Activated T-cell treated with anti-CD3 and anti-CD28 coated beads, Interleukin-2, amount 50 U/mL, for 24 hours (primary cell): ENCODE measurements at regions not wholly inside any gene's neighbourhood (a gene's known extent, or its start where the extent isn't known, plus 50 kb on each side); places are given as distances from the start of the nearest gene placed in this dataset.
"Not testable (repeated sequence)": the region's sequence is repeated elsewhere in the genome, so short reads cannot be mapped to it uniquely, and the experiment has no call there.

Experiments used
- DNase-seq: peaks from one replicate; pipeline ENCODE4 v3.0.0-alpha.2; 2020
- H3K27ac Mint-ChIP-seq: 2 replicates; pipeline ENCODE4 v1.8.0; 2020; ENCODE audit warnings: mild to moderate bottlenecking, mixed read lengths
- H3K27me3 Mint-ChIP-seq: 2 replicates; pipeline ENCODE4 v1.8.0; 2020; ENCODE audit warnings: mixed read lengths
- H3K36me3 Mint-ChIP-seq: 2 replicates; pipeline ENCODE4 v1.8.0; 2020; ENCODE audit warnings: low read depth, mixed read lengths
- H3K4me1 Mint-ChIP-seq: 2 replicates; pipeline ENCODE4 v1.8.0; 2020; ENCODE audit warnings: low read depth, mixed read lengths
- H3K4me3 Mint-ChIP-seq: 2 replicates; pipeline ENCODE4 v1.8.0; 2020; ENCODE audit warnings: mild to moderate bottlenecking, moderate library complexity, mixed read lengths
- H3K9me3 Mint-ChIP-seq: 2 replicates; pipeline ENCODE4 v1.8.0; 2020; ENCODE audit warnings: mixed read lengths

GRCh38 chr1:185478877-185479276, 161.8 kb upstream of the IVNS1ABP start:
- H3K4me3 Mint-ChIP-seq, result no peak overlapping the region
- H3K9me3 Mint-ChIP-seq, result no peaks in the 10 kb centered on the region
- no peak overlapping the region for H3K27ac Mint-ChIP-seq
- no peak for DNase-seq
- H3K36me3 Mint-ChIP-seq, result no peaks in the 10 kb centered on the region
- H3K27me3 Mint-ChIP-seq, result no peaks in the 10 kb centered on the region
- H3K4me1 Mint-ChIP-seq, result peaks cover 12% of the 10 kb centered on the region

GRCh38 chr1:185477638-185478580, 160.9 kb upstream of the IVNS1ABP start:
- Mint-ChIP-seq H3K27ac (no peak overlapping the region), H3K9me3 (no peaks in the 10 kb centered on the region), H3K36me3 (no peaks in the 10 kb centered on the region), H3K4me1 (peaks cover 13% of the 10 kb centered on the region), H3K27me3 (no peaks in the 10 kb centered on the region), H3K4me3 (no peak overlapping the region)
- DNase-seq, result no peak

- DNase-seq, result no peak
- H3K27ac Mint-ChIP-seq, result no peak overlapping the region
- H3K4me1 Mint-ChIP-seq, result peaks cover 13% of the 10 kb centered on the region
- H3K36me3 Mint-ChIP-seq, result no peaks in the 10 kb centered on the region
- no peaks in the 10 kb centered on the region for H3K27me3 Mint-ChIP-seq
- H3K9me3 Mint-ChIP-seq, result no peaks in the 10 kb centered on the region
- H3K4me3 Mint-ChIP-seq, result no peak overlapping the region
These were observed 157.6 kb upstream of the IVNS1ABP start for GRCh38 chr1:185474440-185475149.

DNA sequence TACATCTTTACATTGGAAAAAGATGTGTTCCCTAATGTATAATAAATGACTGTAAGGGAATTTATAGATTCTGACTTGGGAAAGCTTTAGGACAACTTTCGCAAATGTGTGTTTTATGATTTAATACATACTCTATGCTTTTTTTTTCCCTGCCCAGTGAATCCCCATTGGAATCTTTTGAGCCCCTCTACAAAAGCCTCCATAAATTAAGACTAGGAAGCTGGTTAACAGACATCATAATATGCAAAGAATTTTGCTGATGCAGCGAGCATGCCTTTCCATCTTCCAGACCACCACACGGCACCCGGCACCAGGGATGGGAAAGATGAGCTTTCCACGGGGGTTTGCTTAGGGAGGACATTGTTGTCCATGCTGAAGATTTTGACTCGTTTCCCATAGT, 156.1 kb upstream of the IVNS1ABP start:
- DNase-seq, result no peak
- Mint-ChIP-seq H3K36me3 (no peaks in the 10 kb centered on the region), H3K9me3 (no peaks in the 10 kb centered on the region), H3K27me3 (no peaks in the 10 kb centered on the region), H3K4me3 (no peak overlapping the region), H3K4me1 (peaks cover 13% of the 10 kb centered on the region), H3K27ac (no peak overlapping the region)

- no peak for DNase-seq
- Mint-ChIP-seq H3K36me3 (no peaks in the 10 kb centered on the region), H3K27ac (no peak overlapping the region), H3K4me1 (no peaks in the 10 kb centered on the region), H3K4me3 (no peak overlapping the region), H3K27me3 (no peaks in the 10 kb centered on the region), H3K9me3 (no peaks in the 10 kb centered on the region)
These were observed 151.6 kb upstream of the IVNS1ABP start for GRCh38 chr1:185468626-185469025.

- no peaks in the 10 kb centered on the region for H3K9me3 Mint-ChIP-seq
- no peak overlapping the region for H3K4me3 Mint-ChIP-seq
- DNase-seq, result no peak
- H3K27me3 Mint-ChIP-seq, result no peaks in the 10 kb centered on the region
- H3K36me3 Mint-ChIP-seq, result no peaks in the 10 kb centered on the region
- no peaks in the 10 kb centered on the region for H3K4me1 Mint-ChIP-seq
- no peak overlapping the region for H3K27ac Mint-ChIP-seq
These were observed 150.1 kb upstream of the IVNS1ABP start for GRCh38 chr1:185467122-185467521.

- no peak for DNase-seq
These were observed 147.7 kb upstream of the IVNS1ABP start for GRCh38 chr1:185464777-185465176.

DNA sequence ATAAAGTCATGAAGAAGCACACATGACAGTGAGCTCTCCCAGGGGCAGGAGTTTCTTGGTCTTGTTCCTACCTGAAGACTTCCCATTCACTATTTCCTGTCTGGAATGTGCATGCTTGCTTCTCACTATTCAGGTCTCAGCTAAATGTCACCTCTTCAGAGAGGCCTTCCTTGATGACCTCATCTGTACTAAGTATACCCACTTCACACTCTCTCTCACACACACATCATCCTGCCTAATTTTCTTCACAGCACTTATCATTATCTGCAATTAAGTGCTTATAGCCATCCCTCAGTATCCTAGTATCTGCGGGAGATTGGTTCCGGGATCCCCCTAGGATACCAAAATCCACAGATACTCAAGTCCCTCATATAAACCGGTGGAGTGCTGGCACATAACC, 146.4 kb upstream of the IVNS1ABP start:
- Mint-ChIP-seq H3K4me3 (no peak overlapping the region), H3K27ac (no peak overlapping the region), H3K27me3 (no peaks in the 10 kb centered on the region), H3K9me3 (no peaks in the 10 kb centered on the region), H3K4me1 (no peaks in the 10 kb centered on the region), H3K36me3 (no peaks in the 10 kb centered on the region)
- DNase-seq, result no peak

More at GRCh38 chr1:185464777-185465176, 147.7 kb upstream of the IVNS1ABP start:
- H3K9me3 Mint-ChIP-seq, result no peaks in the 10 kb centered on the region
- H3K27ac Mint-ChIP-seq, result no peak overlapping the region
- no peaks in the 10 kb centered on the region for H3K4me1 Mint-ChIP-seq
- no peaks in the 10 kb centered on the region for H3K36me3 Mint-ChIP-seq
- H3K4me3 Mint-ChIP-seq, result no peak overlapping the region
- H3K27me3 Mint-ChIP-seq, result no peaks in the 10 kb centered on the region

DNA sequence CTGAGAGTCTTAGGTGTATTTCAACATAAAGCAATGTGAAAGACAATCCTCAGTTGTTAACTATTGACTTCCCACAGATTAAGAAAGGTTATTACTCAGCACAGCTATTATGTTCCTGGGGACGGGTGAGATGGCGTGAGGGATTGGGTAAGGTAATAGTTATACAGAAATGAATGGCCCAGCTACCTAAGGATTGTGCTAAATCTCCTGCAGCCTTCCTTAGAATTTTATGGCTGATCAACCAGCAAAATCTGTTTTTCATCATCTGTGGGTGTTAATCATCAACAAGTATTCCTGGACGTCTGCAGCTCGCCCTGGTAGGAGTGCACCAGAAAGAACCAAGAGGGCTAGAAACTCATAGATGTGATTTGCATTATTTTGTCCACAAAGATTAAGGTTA, 146.0 kb upstream of the IVNS1ABP start:
- no peaks in the 10 kb centered on the region for H3K27me3 Mint-ChIP-seq
- no peaks in the 10 kb centered on the region for H3K4me1 Mint-ChIP-seq
- no peaks in the 10 kb centered on the region for H3K36me3 Mint-ChIP-seq
- H3K27ac Mint-ChIP-seq, result no peak overlapping the region
- H3K9me3 Mint-ChIP-seq, result no peaks in the 10 kb centered on the region
- H3K4me3 Mint-ChIP-seq, result no peak overlapping the region
- no peak for DNase-seq

DNA sequence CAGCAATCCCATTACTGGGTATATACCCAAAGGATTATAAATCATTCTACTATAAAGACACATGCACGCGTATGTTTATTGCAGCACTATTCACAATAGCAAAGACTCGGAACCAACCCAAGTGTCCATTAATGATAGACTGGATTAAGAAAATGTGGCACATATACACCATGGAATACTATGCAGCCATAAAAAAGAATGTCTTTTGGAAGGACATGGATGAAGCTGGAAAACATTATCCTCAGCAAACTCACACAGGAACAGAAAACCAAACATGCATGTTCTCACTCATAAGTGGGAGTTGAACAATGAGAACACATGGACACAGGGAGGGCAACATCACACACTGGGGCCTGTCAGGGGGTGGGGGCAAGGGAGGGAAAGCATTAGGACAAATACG, 143.7 kb upstream of the IVNS1ABP start:
- H3K36me3 Mint-ChIP-seq, H3K4me1 Mint-ChIP-seq: not testable (repeated sequence)

DNA sequence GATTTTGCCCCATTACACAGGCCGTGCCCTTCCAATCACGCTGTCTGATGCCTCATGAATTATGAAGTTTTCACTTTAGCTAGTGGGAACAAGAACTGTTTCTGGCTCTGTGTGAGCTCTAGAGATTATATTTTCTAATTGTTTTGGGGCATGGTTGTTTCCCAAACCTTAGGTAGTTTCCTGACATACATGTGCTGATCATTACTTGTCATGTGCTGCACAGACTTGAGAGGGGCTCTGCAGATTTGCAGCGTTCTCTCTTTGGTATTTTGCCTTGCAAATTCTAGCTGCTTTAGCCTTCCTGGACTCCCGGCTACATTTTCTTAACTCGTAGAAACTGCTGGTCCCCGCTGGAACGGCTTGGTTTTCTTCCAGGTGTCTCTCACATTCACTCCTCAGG, 142.1 kb upstream of the IVNS1ABP start:
- Mint-ChIP-seq H3K4me3 (no peak overlapping the region), H3K27me3 (no peaks in the 10 kb centered on the region), H3K4me1 (no peaks in the 10 kb centered on the region), H3K36me3 (no peaks in the 10 kb centered on the region), H3K9me3 (no peaks in the 10 kb centered on the region), H3K27ac (no peak overlapping the region)
- no peak for DNase-seq

More for the DNA sequence above, 143.7 kb upstream of the IVNS1ABP start:
- H3K27ac Mint-ChIP-seq, result peak overlapping the region; percentile 41
- H3K4me3 Mint-ChIP-seq, H3K9me3 Mint-ChIP-seq, DNase-seq, H3K27me3 Mint-ChIP-seq: not testable (repeated sequence)

DNA sequence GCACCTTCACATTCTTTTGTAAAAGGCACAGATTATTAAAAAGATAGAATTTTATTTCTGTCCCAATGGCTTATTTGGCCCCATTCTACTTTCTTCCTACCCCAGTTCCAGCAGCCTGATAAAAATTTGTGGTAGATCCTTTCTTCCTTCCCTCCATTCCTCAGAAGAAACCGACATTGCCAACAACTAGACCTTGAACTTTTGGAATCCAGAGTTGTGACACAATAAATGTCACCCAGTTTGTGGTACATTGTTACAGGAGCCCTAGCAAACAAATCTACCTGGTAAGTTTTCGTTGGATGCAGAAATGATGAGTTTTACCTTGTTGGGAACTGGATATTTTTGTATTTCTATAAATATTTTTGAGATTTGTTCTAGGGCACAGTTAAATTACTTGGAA, 141.6 kb upstream of the IVNS1ABP start:
- Mint-ChIP-seq H3K36me3 (no peaks in the 10 kb centered on the region), H3K9me3 (no peaks in the 10 kb centered on the region), H3K27me3 (no peaks in the 10 kb centered on the region), H3K4me3 (no peak overlapping the region), H3K4me1 (no peaks in the 10 kb centered on the region), H3K27ac (no peak overlapping the region)
- no peak for DNase-seq

GRCh38 chr1:185453496-185454192, 136.6 kb upstream of the IVNS1ABP start:
- Mint-ChIP-seq H3K27ac (no peak overlapping the region), H3K36me3 (no peaks in the 10 kb centered on the region), H3K27me3 (no peaks in the 10 kb centered on the region), H3K9me3 (no peaks in the 10 kb centered on the region), H3K4me3 (no peak overlapping the region), H3K4me1 (no peaks in the 10 kb centered on the region)
- DNase-seq, result no peak

GRCh38 chr1:185450917-185451316, 133.9 kb upstream of the IVNS1ABP start:
- Mint-ChIP-seq H3K4me1 (no peaks in the 10 kb centered on the region), H3K27ac (no peak overlapping the region), H3K36me3 (no peaks in the 10 kb centered on the region), H3K9me3 (no peaks in the 10 kb centered on the region), H3K27me3 (no peaks in the 10 kb centered on the region), H3K4me3 (no peak overlapping the region)
- DNase-seq, result no peak
